C4-2B (cell line): ENCODE measurements at regions not wholly inside any gene's neighbourhood (a gene's known extent, or its start where the extent isn't known, plus 50 kb on each side); places are given as distances from the start of the nearest gene placed in this dataset.

Source experiments
- CTCF ChIP-seq: fragments of 450-650 bp; conservative IDR thresholded peaks from 2 replicates; pipeline ENCODE4 v1.5.1; 2017; ENCODE audit warnings: mild to moderate bottlenecking
- ZFX ChIP-seq: fragments of 450-650 bp; IDR thresholded peaks from 2 replicates; pipeline ENCODE4 v1.6.1; 2017

- TF ChIP-seq CTCF (no peak), ZFX (no peak)
Measured at GRCh38 chr9:107869111-107869510, 379.5 kb upstream of the KLF4 start.
